ENCODE measurements at regions not wholly inside any gene's neighbourhood (a gene's known extent, or its start where the extent isn't known, plus 50 kb on each side); places are given as distances from the start of the nearest gene placed in this dataset.

- TF ChIP-seq POLR2A (IDR thresholded peaks at IDR 0.05) = no peak
- TF ChIP-seq, protein P1, sequence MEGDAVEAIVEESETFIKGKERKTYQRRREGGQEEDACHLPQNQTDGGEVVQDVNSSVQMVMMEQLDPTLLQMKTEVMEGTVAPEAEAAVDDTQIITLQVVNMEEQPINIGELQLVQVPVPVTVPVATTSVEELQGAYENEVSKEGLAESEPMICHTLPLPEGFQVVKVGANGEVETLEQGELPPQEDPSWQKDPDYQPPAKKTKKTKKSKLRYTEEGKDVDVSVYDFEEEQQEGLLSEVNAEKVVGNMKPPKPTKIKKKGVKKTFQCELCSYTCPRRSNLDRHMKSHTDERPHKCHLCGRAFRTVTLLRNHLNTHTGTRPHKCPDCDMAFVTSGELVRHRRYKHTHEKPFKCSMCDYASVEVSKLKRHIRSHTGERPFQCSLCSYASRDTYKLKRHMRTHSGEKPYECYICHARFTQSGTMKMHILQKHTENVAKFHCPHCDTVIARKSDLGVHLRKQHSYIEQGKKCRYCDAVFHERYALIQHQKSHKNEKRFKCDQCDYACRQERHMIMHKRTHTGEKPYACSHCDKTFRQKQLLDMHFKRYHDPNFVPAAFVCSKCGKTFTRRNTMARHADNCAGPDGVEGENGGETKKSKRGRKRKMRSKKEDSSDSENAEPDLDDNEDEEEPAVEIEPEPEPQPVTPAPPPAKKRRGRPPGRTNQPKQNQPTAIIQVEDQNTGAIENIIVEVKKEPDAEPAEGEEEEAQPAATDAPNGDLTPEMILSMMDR (IDR thresholded peaks at IDR 0.05) = no peak
Measured at GRCh38 chr5:6317116-6317798, 61.1 kb downstream of the MED10 start.
